Activated T-cell treated with anti-CD3 and anti-CD28 coated beads, Interleukin-2, amount 50 U/mL, for 4 hours (primary cell): ENCODE measurements at regions not wholly inside any gene's neighbourhood (a gene's known extent, or its start where the extent isn't known, plus 50 kb on each side); places are given as distances from the start of the nearest gene placed in this dataset.
"Not testable (repeated sequence)": the region's sequence is repeated elsewhere in the genome, so short reads cannot be mapped to it uniquely, and the experiment has no call there.

ENCODE experiments used
- ATAC-seq, 2 donors: fragments of 200-7000 bp; cut with Tn5 transposase; one replicate each; pipeline ENCODE4 v1.10.0; 2021
- DNase-seq: peaks from one replicate; pipeline ENCODE4 v3.0.0-alpha.2; 2020
- H3K27me3 Mint-ChIP-seq: one replicate; pipeline ENCODE4 v1.8.0; 2021; ENCODE audit warnings: low read depth, mixed read lengths
- H3K36me3 Mint-ChIP-seq: one replicate; pipeline ENCODE4 v1.8.0; 2022; ENCODE audit warnings: mixed read lengths; ENCODE audit not compliant: insufficient read depth
- H3K4me1 Mint-ChIP-seq: one replicate; pipeline ENCODE4 v1.8.0; 2021; ENCODE audit warnings: low read depth, mixed read lengths
- H3K4me3 Mint-ChIP-seq: one replicate; pipeline ENCODE4 v1.8.0; 2021; ENCODE audit warnings: mild to moderate bottlenecking, moderate library complexity, mixed read lengths
- H3K9me3 Mint-ChIP-seq: one replicate; pipeline ENCODE4 v1.8.0; 2021; ENCODE audit warnings: mixed read lengths

DNA sequence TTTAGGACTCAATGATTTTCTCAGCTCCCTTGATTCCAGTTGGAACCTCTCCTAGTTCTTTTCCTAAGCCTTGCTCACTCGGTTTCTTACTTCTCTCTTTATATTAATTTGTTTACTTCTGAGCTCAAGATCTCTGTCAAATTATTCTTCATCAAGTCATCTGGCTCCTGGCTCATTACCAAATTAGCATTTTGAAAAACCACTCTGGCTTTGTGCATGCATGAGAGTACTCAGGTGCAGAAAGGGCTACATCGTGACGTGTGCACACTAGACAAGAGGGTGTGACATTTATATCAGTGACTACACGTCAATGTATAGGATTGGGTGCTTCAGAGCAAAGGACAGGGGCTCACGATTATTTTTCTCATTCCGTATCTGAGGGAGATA is 645.7 kb upstream of the DPP6 start:
- H3K36me3 Mint-ChIP-seq: no peaks in the 10 kb centered on the region
- DNase-seq (no peak), ATAC-seq (no peak)

GRCh38 chr7:153407291-153408046 is 644.7 kb upstream of the DPP6 start:
- H3K9me3 Mint-ChIP-seq: peaks cover under 1% of the 10 kb centered on the region
- no peaks in the 10 kb centered on the region for H3K4me1 Mint-ChIP-seq
- no peak for ATAC-seq
- no peaks in the 10 kb centered on the region for H3K36me3 Mint-ChIP-seq
- H3K27me3 Mint-ChIP-seq: no peaks in the 10 kb centered on the region
- no peak for DNase-seq
- H3K4me3 Mint-ChIP-seq: no peak overlapping the region

More for the DNA sequence above, 645.7 kb upstream of the DPP6 start:
- no peaks in the 10 kb centered on the region for H3K4me1 Mint-ChIP-seq
- no peaks in the 10 kb centered on the region for H3K27me3 Mint-ChIP-seq
- no peak overlapping the region for H3K4me3 Mint-ChIP-seq
- peaks cover 3% of the 10 kb centered on the region for H3K9me3 Mint-ChIP-seq

- Mint-ChIP-seq H3K4me1 (no peaks in the 10 kb centered on the region), H3K9me3 (peaks cover 5% of the 10 kb centered on the region), H3K4me3 (no peak overlapping the region), H3K27me3 (no peaks in the 10 kb centered on the region), H3K36me3 (no peaks in the 10 kb centered on the region)
- DNase-seq (no peak), ATAC-seq (no peak)
Measured at GRCh38 chr7:153408360-153409335, 643.5 kb upstream of the DPP6 start.

DNA sequence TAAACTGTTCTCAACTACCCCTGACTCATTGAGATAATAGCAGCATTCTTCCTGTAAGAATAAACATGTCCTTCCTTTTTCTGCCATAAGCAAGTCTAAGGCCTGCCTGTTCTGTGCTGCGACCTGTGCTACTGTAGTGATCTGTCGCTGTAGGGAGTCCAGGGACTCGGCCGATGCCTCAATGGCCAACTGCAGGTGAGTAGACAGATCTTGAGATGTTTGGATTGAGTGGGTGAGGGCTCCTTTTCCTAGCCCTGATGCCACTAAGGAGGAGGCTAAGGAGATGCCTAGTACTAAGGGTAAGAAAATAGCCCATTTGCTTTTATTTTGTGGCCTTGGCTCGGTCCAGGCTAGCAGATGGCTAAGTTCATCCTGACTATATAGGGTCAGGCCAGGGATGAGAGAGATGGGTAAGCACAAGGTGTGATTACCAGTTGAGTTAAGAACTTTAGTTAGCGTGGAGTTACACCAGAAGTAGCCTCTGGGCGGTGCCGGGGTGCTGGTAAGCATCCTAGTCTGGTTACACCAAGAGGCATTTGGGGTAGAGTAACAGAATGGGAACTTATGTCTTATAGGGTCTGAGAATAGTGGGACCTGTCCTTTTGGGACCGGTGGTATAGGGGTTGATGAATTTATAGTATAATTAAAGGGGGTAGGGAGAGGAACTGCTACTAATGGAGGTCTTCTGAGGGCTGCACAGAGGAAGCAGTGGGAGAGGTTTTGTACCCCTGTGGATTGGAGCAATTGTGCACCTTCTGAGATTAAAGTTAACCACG is 642.4 kb upstream of the DPP6 start:
- H3K4me1 Mint-ChIP-seq, H3K36me3 Mint-ChIP-seq, H3K9me3 Mint-ChIP-seq, H3K27me3 Mint-ChIP-seq, ATAC-seq, H3K4me3 Mint-ChIP-seq, DNase-seq: not testable (repeated sequence)

DNA sequence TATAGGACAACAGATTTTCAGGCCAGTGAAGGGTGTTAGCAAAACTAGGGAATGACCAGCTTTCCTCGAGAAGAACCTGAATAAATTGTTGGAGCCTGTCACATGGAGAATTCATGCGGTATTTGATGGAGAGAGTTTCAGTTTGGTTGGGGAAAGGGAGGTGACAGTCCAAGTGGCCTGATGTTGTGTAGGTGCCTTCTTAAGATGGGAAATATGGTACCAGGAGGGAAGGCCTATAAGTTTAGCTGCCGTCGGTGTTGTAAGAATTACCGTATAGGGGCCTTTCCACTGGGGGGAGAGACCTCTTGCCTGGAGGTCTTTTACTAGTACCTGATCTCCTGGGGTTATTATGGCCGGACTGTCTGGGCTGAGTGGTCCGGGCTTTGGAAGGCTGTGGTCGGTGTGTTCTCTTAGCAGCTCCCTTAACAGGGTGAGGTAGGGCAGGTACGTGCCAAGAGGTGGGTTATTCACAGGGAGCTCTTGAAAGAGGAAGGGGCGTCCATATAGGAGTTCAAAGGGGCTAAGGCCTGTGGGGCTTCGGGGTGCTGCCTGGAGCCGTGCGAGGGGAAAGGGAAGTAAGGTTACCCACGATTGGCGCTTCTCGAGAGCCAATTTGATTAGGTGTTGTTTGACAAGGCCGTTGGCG is 641.1 kb upstream of the DPP6 start:
- H3K9me3 Mint-ChIP-seq, H3K36me3 Mint-ChIP-seq, H3K4me1 Mint-ChIP-seq, DNase-seq, H3K27me3 Mint-ChIP-seq, H3K4me3 Mint-ChIP-seq, ATAC-seq: not testable (repeated sequence)

DNA sequence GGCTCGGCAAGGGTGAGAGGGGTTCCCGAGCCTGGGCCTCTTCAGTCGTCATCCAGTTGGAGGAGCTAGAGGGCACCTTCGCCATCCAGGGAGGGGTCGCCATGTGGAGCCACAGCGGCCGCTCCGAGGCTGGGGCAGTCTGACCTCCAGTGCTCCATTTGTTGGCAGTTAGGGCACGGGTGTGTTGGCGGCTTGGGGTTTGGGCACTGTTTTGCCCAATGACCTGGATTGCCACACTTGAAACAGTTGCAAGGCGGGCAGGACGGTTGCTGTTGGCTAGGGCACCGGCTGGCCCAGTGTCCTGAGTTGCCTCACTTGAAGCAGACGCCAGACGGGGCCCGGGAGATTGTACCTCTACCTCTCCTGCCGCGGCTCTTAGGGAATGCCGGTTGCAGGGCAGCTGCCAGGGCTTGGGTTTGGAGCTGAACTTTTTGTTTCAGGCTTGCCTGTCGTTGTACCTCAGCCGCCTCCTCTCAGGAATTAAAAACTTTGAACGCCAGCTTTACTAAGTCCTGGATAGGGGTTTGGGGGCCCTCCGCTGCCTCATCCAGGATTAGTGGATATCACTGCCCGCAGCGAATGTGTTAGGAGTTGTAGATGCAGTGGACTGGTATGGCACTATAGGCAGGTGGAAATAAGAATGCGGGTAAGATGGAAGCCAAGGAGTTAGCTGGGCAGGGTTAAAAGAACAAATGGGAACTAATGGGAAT is 639.9 kb upstream of the DPP6 start:
- not testable (repeated sequence) for H3K4me1 Mint-ChIP-seq, ATAC-seq, DNase-seq, H3K36me3 Mint-ChIP-seq, H3K4me3 Mint-ChIP-seq, H3K9me3 Mint-ChIP-seq, H3K27me3 Mint-ChIP-seq

DNA sequence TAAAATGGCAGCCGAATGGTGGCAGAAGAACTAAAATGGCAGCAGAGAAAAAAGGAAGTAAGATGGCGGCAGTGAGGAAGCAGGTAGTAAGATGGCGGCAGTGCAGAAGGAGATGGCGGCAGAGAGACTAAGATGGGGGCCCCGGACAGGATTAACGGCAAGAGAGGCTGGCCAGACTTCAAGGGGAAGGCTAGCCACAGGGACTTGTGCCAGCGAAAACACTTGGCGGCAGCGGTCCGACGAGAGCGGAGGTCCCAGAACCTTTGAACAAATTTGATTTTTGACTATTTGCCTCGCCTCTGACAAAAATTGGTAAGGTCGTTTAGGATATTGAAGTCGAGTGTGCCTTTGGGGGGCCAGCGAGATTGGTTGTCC is 639.4 kb upstream of the DPP6 start:
- H3K9me3 Mint-ChIP-seq, ATAC-seq, DNase-seq, H3K36me3 Mint-ChIP-seq, H3K27me3 Mint-ChIP-seq, H3K4me1 Mint-ChIP-seq, H3K4me3 Mint-ChIP-seq: not testable (repeated sequence)

- peaks cover 5% of the 10 kb centered on the region for H3K9me3 Mint-ChIP-seq
- ATAC-seq (no peak), DNase-seq (no peak)
- H3K27me3 Mint-ChIP-seq: no peaks in the 10 kb centered on the region
- H3K36me3 Mint-ChIP-seq: no peaks in the 10 kb centered on the region
- no peak overlapping the region for H3K4me3 Mint-ChIP-seq
- no peaks in the 10 kb centered on the region for H3K4me1 Mint-ChIP-seq
Measured at GRCh38 chr7:153413199-153413539, 639.0 kb upstream of the DPP6 start.

DNA sequence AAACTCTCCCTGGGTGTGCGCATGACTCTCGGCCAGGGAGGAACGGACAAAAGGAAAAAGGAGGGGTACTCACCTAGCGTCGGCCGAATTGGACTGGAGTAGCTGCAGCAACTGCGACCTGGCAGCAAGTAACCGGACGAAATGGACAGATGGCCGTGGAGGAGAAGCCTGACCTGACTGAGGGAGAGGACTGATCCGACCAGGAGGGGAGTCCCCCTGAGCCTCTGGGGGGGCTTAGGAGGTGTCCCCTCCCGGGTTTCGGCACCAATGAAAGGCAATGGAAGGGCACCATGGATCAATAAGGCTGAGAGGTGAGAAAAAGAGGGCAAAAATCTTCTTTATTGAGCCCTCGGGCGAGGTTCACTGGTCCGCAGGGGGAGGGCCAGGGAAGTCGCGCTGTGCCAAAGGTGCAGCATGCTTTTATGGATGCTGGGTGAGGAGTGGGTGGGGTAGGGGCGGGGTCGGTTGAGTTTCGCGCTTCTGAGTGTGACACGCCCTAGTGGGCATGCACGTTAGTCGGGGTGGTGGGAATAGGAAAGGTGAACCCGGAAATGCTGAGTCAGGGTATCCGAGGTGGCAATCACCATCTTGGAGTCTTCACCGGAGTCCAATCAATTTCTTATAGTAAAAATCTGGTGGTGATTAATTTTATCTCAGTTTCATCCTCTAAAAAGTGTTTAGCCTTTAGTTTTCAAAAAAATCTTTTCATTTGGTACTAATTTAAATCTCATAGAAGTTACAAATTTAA is 638.5 kb upstream of the DPP6 start:
- no peak for ATAC-seq
- no peak for DNase-seq
- no peaks in the 10 kb centered on the region for H3K36me3 Mint-ChIP-seq
- no peak overlapping the region for H3K4me3 Mint-ChIP-seq
- peaks cover 5% of the 10 kb centered on the region for H3K9me3 Mint-ChIP-seq
- no peaks in the 10 kb centered on the region for H3K4me1 Mint-ChIP-seq
- H3K27me3 Mint-ChIP-seq: no peaks in the 10 kb centered on the region

DNA sequence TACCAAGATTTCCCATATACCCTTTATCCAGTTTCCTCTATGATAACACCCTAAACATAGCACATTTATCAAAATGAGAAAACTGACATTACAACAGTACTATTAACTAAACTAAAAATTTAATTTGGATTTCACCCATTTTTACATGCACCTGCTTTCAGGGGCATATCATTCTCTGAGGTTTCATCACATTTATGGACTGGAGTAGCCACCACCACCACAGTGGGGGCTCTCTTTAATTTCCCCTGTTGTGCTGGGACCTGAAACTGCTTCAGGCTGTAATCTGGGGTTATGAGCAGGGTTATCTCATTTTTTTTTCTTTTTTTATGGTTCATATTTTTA is 637.9 kb upstream of the DPP6 start:
- Mint-ChIP-seq H3K9me3 (peaks cover 5% of the 10 kb centered on the region), H3K36me3 (no peaks in the 10 kb centered on the region), H3K27me3 (no peaks in the 10 kb centered on the region), H3K4me1 (no peaks in the 10 kb centered on the region), H3K4me3 (no peak overlapping the region)
- DNase-seq (no peak), ATAC-seq (no peak)

- H3K4me1 Mint-ChIP-seq: no peaks in the 10 kb centered on the region
- H3K9me3 Mint-ChIP-seq: peaks cover 5% of the 10 kb centered on the region
- H3K27me3 Mint-ChIP-seq: no peaks in the 10 kb centered on the region
- DNase-seq: no peak
- H3K36me3 Mint-ChIP-seq: no peaks in the 10 kb centered on the region
- H3K4me3 Mint-ChIP-seq: no peak overlapping the region
- no peak for ATAC-seq
Measured at GRCh38 chr7:153415632-153416031, 636.6 kb upstream of the DPP6 start.

GRCh38 chr7:153422291-153423209 is 629.6 kb upstream of the DPP6 start:
- no peaks in the 10 kb centered on the region for H3K9me3 Mint-ChIP-seq

More at GRCh38 chr7:153422291-153423209, 629.6 kb upstream of the DPP6 start:
- ATAC-seq (no peak), DNase-seq (no peak)
- Mint-ChIP-seq H3K4me1 (no peaks in the 10 kb centered on the region), H3K36me3 (no peaks in the 10 kb centered on the region), H3K4me3 (no peak overlapping the region), H3K27me3 (no peaks in the 10 kb centered on the region)
